ENCODE measurements at regions not wholly inside any gene's neighbourhood (a gene's known extent, or its start where the extent isn't known, plus 50 kb on each side); places are given as distances from the start of the nearest gene placed in this dataset.

- DNase-seq (ENCODE audit: low read depth): no peak
Observed at GRCh38 chr5:89457411-89458331, 574.7 kb upstream of the MEF2C start.

- DNase-seq (ENCODE audit: low read depth): no peak
Observed at GRCh38 chr5:89452081-89452480, 569.1 kb upstream of the MEF2C start.

GRCh38 chr5:89451263-89451662 lies 568.3 kb upstream of the MEF2C start:
- DNase-seq (ENCODE audit: low read depth): no peak

GRCh38 chr5:89450149-89450538 lies 567.2 kb upstream of the MEF2C start:
- no peak for DNase-seq (ENCODE audit: low read depth)

GRCh38 chr5:89449392-89450148 lies 566.6 kb upstream of the MEF2C start:
- no peak for DNase-seq (ENCODE audit: low read depth)

- no peak for DNase-seq (ENCODE audit: low read depth)
Observed at GRCh38 chr5:89447027-89447426, 564.0 kb upstream of the MEF2C start.

- no peak for DNase-seq (ENCODE audit: low read depth)
Observed at GRCh38 chr5:89445106-89445745, 562.2 kb upstream of the MEF2C start.

- no peak for DNase-seq (ENCODE audit: low read depth)
Observed at GRCh38 chr5:89444088-89444487, 561.1 kb upstream of the MEF2C start.

- no peak for DNase-seq (ENCODE audit: low read depth)
Observed at GRCh38 chr5:89443508-89443907, 560.5 kb upstream of the MEF2C start.

GRCh38 chr5:89441965-89442364 lies 559.0 kb upstream of the MEF2C start:
- DNase-seq (ENCODE audit: low read depth): no peak

- no peak for DNase-seq (ENCODE audit: low read depth)
Observed at GRCh38 chr5:89440670-89441069, 557.7 kb upstream of the MEF2C start.

- no peak for DNase-seq (ENCODE audit: low read depth)
Observed at GRCh38 chr5:89437450-89438435, 554.8 kb upstream of the MEF2C start.

GRCh38 chr5:89436464-89436863 lies 553.5 kb upstream of the MEF2C start:
- no peak for DNase-seq (ENCODE audit: low read depth)

- no peak for DNase-seq (ENCODE audit: low read depth)
Observed at GRCh38 chr5:89435347-89435746, 552.4 kb upstream of the MEF2C start.

- DNase-seq (ENCODE audit: low read depth): no peak
Observed at GRCh38 chr5:89428624-89429023, 545.6 kb upstream of the MEF2C start.

- DNase-seq (ENCODE audit: low read depth): no peak
Observed at GRCh38 chr5:89425062-89425461, 542.1 kb upstream of the MEF2C start.

GRCh38 chr5:89421035-89421434 lies 538.1 kb upstream of the MEF2C start:
- DNase-seq (ENCODE audit: low read depth): no peak

GRCh38 chr5:89418407-89419085 lies 535.6 kb upstream of the MEF2C start:
- no peak for DNase-seq (ENCODE audit: low read depth)

GRCh38 chr5:89417990-89418389 lies 535.0 kb upstream of the MEF2C start:
- DNase-seq (ENCODE audit: low read depth): no peak

GRCh38 chr5:89417515-89417914 lies 534.5 kb upstream of the MEF2C start:
- DNase-seq (ENCODE audit: low read depth): no peak

- no peak for DNase-seq (ENCODE audit: low read depth)
Observed at GRCh38 chr5:89411891-89412290, 528.9 kb upstream of the MEF2C start.
